Smooth muscle cell (in vitro differentiated cells): ENCODE measurements at regions not wholly inside any gene's neighbourhood (a gene's known extent, or its start where the extent isn't known, plus 50 kb on each side); places are given as distances from the start of the nearest gene placed in this dataset.

Experiments used
- DNase-seq: peaks from one replicate; lab custom pipeline; 2025; ENCODE audit not compliant: unreplicated experiment; lab: John Stamatoyannopoulos, UW
- H2AFZ ChIP-seq: fragments of 200-600 bp; sonication (generic); 2 replicates; pipeline ENCODE4 v1.6.0; 2016; ENCODE audit warnings: antibody characterized with exemption, low read depth, mild to moderate bottlenecking
- H3F3A ChIP-seq: fragments of 200-600 bp; sonication (generic); 2 replicates; pipeline ENCODE4 v1.6.0; 2017; ENCODE audit warnings: antibody characterized with exemption, low read depth
- H3K27ac ChIP-seq: fragments of 200-600 bp; sonication (generic); 2 replicates; pipeline ENCODE4 v1.5.1; 2016; ENCODE audit warnings: low read depth, mild to moderate bottlenecking
- H3K27me3 ChIP-seq: fragments of 200-600 bp; sonication (generic); 2 replicates; pipeline ENCODE4 v1.6.1; 2016; ENCODE audit warnings: low read depth, mild to moderate bottlenecking
- H3K36me3 ChIP-seq: fragments of 200-600 bp; sonication (generic); 2 replicates; pipeline ENCODE4 v1.5.1; 2016; ENCODE audit warnings: low read depth
- H3K4me1 ChIP-seq: fragments of 200-600 bp; sonication (generic); 2 replicates; pipeline ENCODE4 v1.5.1; 2016; ENCODE audit warnings: low read depth
- H3K4me2 ChIP-seq: fragments of 200-600 bp; sonication (generic); 2 replicates; pipeline ENCODE4 v1.6.0; 2016; ENCODE audit warnings: mild to moderate bottlenecking
- H3K4me3 ChIP-seq: fragments of 200-600 bp; sonication (generic); 2 replicates; pipeline ENCODE4 v1.5.1; 2016; ENCODE audit warnings: mild to moderate bottlenecking
- H3K79me2 ChIP-seq: fragments of 200-600 bp; sonication (generic); 2 replicates; pipeline ENCODE4 v1.6.0; 2016; ENCODE audit warnings: low read depth, mild to moderate bottlenecking
- H3K9ac ChIP-seq: fragments of 200-600 bp; sonication (generic); 2 replicates; pipeline ENCODE4 v1.6.0; 2016; ENCODE audit warnings: low read depth
- H3K9me3 ChIP-seq: fragments of 200-600 bp; sonication (generic); replicated peaks from 2 replicates; pipeline ENCODE4 v1.5.1; 2016; ENCODE audit warnings: low read depth
- H4K20me1 ChIP-seq: fragments of 200-600 bp; sonication (generic); 2 replicates; pipeline ENCODE4 v1.6.0; 2016; ENCODE audit warnings: low read depth
- WGBS: methylation state at CpG from one replicate; pipeline ENCODE4 v1.1.7; 2016; ENCODE audit warnings: low lambda C conversion rate; 5-methylcytosine and 5-hydroxymethylcytosine counted together
- TF ChIP-seq, protein P1 (sequence below): fragments of 200-600 bp; sonication (generic); IDR thresholded peaks from 2 replicates; pipeline ENCODE4 v1.5.1; 2017; ENCODE audit warnings: borderline replicate concordance, mild to moderate bottlenecking, antibody characterized with exemption; ENCODE audit not compliant: insufficient read depth, poor library complexity, severe bottlenecking

DNA sequence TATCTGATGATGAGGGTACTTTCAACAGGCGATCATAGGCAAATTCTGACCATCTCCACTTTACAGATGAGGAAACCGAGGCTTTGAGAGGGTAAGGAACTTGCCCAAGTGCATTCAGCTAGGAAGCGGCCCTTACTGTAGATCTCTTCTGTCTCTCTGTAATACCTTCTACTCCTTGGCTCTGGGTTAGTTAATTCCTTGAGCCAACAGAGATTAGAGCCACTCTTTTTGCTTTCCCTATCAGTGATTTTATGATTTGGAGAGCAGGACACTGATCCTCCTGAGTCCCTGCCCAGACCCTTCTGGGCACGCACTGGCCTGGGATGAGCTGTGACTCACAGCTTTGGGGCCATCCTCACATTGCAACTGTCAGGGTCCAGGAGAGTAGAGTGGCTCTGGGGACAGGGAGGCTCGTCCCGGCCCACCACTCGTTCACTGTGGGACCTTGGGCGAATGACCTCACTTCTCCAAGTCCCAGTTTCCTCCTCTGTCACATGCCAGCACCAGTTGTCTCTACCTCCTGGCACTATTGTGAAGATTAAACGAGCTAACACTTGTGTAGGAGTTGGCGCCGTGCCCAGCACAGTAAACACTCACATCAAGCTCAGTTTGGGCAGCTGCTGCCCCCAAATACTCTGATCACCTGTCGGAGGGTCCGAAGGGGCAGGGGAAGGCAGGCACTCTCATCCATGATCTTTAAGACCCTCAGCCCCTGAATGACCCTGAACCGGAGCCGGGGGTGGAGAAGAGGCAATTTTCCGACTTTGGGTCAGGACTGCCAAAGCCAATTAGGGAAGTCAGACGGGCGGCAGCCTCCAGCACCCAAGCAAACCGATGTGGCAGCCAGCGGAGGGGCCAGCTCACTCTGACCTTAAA lies 235.0 kb downstream of the MIAT start:
- Histone ChIP-seq H3K4me3 (no peak overlapping the region), H4K20me1 (no peaks in the 10 kb centered on the region), H3K9ac (peak overlapping the region; percentile 91), H3K4me2 (peak overlapping the region; percentile 73), H3K4me1 (peaks cover 21% of the 10 kb centered on the region), H3K79me2 (no peaks in the 10 kb centered on the region), H3F3A (peaks cover 43% of the 10 kb centered on the region), H3K27ac (peak overlapping the region; percentile 98), H2AFZ (no peak overlapping the region), H3K9me3 (no peaks in the 10 kb centered on the region), H3K27me3 (no peaks in the 10 kb centered on the region), H3K36me3 (no peaks in the 10 kb centered on the region)
- WGBS: 48% methylated on average over 20 of the region's 20 CpGs
- no peak for DNase-seq
- TF ChIP-seq, protein P1, sequence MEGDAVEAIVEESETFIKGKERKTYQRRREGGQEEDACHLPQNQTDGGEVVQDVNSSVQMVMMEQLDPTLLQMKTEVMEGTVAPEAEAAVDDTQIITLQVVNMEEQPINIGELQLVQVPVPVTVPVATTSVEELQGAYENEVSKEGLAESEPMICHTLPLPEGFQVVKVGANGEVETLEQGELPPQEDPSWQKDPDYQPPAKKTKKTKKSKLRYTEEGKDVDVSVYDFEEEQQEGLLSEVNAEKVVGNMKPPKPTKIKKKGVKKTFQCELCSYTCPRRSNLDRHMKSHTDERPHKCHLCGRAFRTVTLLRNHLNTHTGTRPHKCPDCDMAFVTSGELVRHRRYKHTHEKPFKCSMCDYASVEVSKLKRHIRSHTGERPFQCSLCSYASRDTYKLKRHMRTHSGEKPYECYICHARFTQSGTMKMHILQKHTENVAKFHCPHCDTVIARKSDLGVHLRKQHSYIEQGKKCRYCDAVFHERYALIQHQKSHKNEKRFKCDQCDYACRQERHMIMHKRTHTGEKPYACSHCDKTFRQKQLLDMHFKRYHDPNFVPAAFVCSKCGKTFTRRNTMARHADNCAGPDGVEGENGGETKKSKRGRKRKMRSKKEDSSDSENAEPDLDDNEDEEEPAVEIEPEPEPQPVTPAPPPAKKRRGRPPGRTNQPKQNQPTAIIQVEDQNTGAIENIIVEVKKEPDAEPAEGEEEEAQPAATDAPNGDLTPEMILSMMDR: no peak

DNA sequence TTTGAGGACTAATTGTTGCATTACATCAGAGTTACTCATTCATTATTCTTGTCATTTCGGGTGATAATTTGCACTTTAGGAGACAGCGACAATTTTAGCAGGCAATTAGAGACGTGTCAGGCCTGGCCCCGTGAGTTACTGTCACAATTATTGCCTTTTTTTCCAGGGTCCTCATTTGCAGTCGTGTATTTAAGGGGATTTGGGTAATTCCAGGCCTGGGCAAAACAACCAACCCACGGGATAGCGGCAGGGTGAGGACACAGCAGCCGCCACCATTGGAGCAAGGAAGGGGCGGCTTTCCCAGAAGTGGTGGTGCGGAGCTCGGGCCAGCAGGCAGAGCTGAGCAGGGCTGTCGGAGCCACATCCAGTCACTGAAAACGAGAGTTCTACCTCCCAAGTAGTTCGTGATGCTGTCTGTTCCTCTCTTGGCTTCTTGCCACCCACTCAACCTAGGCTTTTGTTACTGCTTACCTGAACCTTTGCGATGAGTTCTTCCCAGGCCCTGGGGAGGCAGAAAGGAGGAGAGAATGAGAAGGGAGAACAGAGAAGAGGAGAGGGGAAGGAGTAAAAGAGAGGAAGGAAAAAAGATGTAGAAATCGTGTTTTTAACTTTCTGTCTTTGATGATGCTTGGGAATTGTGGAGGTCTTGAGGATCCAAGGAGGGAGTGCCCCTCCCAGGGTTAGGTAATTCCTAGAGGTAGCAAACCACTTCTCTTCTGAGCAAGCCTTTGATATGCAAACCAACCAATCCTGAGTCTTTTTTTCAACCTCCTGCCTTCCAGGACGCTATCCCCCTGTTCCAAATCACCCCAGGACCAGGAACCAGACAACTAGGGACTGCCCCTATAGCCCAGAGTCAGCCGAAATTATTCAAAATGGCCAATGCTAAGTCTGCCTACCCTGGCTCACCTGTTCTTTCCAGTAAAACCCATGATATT lies 236.1 kb downstream of the MIAT start:
- TF ChIP-seq, protein P1: no peak
- H3K9ac ChIP-seq: peak overlapping the region; percentile 91

DNA sequence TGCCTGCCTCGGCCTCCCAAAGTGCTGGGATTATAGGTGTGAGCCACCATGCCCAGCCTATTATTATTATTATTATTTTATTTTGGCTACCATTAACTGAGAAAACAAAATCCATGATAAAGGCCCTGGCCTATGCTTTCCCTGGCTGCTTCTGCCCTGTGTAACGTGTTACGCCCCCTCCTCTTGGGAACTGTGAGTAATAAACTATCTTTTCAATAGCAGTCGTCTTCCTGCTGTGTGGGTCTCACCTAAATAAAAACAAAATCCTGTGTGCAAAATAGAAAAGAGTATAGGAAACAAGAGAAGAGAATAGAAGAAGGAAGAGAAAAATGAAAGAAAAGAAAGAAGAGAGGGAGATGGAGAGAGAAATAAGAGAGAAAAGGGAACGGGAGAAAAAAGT lies 237.0 kb downstream of the MIAT start:
- Histone ChIP-seq H3K27ac (peak overlapping the region; percentile 98), H3F3A (peaks cover 36% of the 10 kb centered on the region), H3K27me3 (no peaks in the 10 kb centered on the region), H3K4me2 (peak overlapping the region; percentile 73), H3K4me3 (no peak overlapping the region), H3K9ac (peak overlapping the region; percentile 91), H4K20me1 (no peaks in the 10 kb centered on the region), H3K36me3 (no peaks in the 10 kb centered on the region), H2AFZ (no peak overlapping the region), H3K4me1 (peaks cover 14% of the 10 kb centered on the region), H3K9me3 (no peaks in the 10 kb centered on the region), H3K79me2 (no peaks in the 10 kb centered on the region)
- TF ChIP-seq, protein P1: no peak
- 39% methylated on average over 5 of the region's 5 CpGs for WGBS
- DNase-seq: no peak

More for the DNA sequence above, 236.1 kb downstream of the MIAT start:
- Histone ChIP-seq H3K36me3 (no peaks in the 10 kb centered on the region), H3K4me1 (peaks cover 14% of the 10 kb centered on the region), H3K27ac (peak overlapping the region; percentile 98), H3K79me2 (no peaks in the 10 kb centered on the region), H2AFZ (peak overlapping the region; percentile 26), H3F3A (peaks cover 36% of the 10 kb centered on the region), H3K9me3 (no peaks in the 10 kb centered on the region), H3K4me2 (peak overlapping the region; percentile 73), H3K4me3 (no peak overlapping the region), H3K27me3 (no peaks in the 10 kb centered on the region), H4K20me1 (no peaks in the 10 kb centered on the region)
- 31% methylated on average over 18 of the region's 18 CpGs for WGBS
- no peak for DNase-seq
